ENCODE measurements at regions not wholly inside any gene's neighbourhood (a gene's known extent, or its start where the extent isn't known, plus 50 kb on each side); places are given as distances from the start of the nearest gene placed in this dataset.

GRCh38 chr19:29098863-29099481 lies 114.0 kb downstream of the UQCRFS1 start:
- no TSS peak for BruUV-seq (replicated peaks)
- CTCF ChIA-PET, result interaction anchor here (1.4 kb wide), 1 partner anchor 162 kb away, joined by 4 read pairs; no protein-coding TSS in a partner anchor

GRCh38 chr19:29098091-29098490 lies 114.9 kb downstream of the UQCRFS1 start:
- TF ChIP-seq CTCF (IDR thresholded peaks at IDR 0.05; ENCODE audit: unreplicated experiment), result no peak
- no peak for DNase-seq (ENCODE audit: unreplicated experiment)
- no TSS peak for BruUV-seq (replicated peaks)
- H3K36me3 Mint-ChIP-seq (ENCODE audit: insufficient read depth, unreplicated experiment), result no peaks in the 10 kb centered on the region
- H3K27me3 Mint-ChIP-seq (ENCODE audit: insufficient read depth, unreplicated experiment), result no peaks in the 10 kb centered on the region
- no peak overlapping the region for H3K27ac Mint-ChIP-seq (ENCODE audit: low read depth, unreplicated experiment)
- CTCF ChIA-PET, result no interaction called here
- H3K4me1 Mint-ChIP-seq (ENCODE audit: insufficient read depth, unreplicated experiment), result no peaks in the 10 kb centered on the region
- POLR2A ChIA-PET, result no interaction called here
- H3K9me3 Mint-ChIP-seq (ENCODE audit: unreplicated experiment), result peaks cover 13% of the 10 kb centered on the region
- H3K4me3 Mint-ChIP-seq (ENCODE audit: unreplicated experiment), result no peak overlapping the region
- intact Hi-C loops (cut with micrococcal nuclease), result no loop called here

More at GRCh38 chr19:29098863-29099481, 114.0 kb downstream of the UQCRFS1 start:
- Mint-ChIP-seq H3K4me1 (ENCODE audit: insufficient read depth, unreplicated experiment) (no peaks in the 10 kb centered on the region), H3K27me3 (ENCODE audit: insufficient read depth, unreplicated experiment) (no peaks in the 10 kb centered on the region), H3K9me3 (ENCODE audit: unreplicated experiment) (peaks cover 13% of the 10 kb centered on the region), H3K36me3 (ENCODE audit: insufficient read depth, unreplicated experiment) (peaks cover 1% of the 10 kb centered on the region), H3K27ac (ENCODE audit: low read depth, unreplicated experiment) (no peak overlapping the region), H3K4me3 (ENCODE audit: unreplicated experiment) (peak overlapping the region; percentile 40)
- DNase-seq (ENCODE audit: unreplicated experiment), result peak; percentile 13
- POLR2A ChIA-PET, result no interaction called here
- intact Hi-C loops (cut with micrococcal nuclease), result no loop called here
- no peak for TF ChIP-seq CTCF (IDR thresholded peaks at IDR 0.05; ENCODE audit: unreplicated experiment)

GRCh38 chr19:29096896-29097295 lies 116.1 kb downstream of the UQCRFS1 start:
- no peaks in the 10 kb centered on the region for H3K36me3 Mint-ChIP-seq (ENCODE audit: insufficient read depth, unreplicated experiment)
- BruUV-seq (replicated peaks), result no TSS peak
- intact Hi-C loops (cut with micrococcal nuclease), result no loop called here
- TF ChIP-seq CTCF (IDR thresholded peaks at IDR 0.05; ENCODE audit: unreplicated experiment), result no peak
- H3K4me1 Mint-ChIP-seq (ENCODE audit: insufficient read depth, unreplicated experiment), result no peaks in the 10 kb centered on the region
- POLR2A ChIA-PET, result no interaction called here
- H3K27ac Mint-ChIP-seq (ENCODE audit: low read depth, unreplicated experiment), result no peak overlapping the region
- H3K4me3 Mint-ChIP-seq (ENCODE audit: unreplicated experiment), result no peak overlapping the region
- H3K27me3 Mint-ChIP-seq (ENCODE audit: insufficient read depth, unreplicated experiment), result no peaks in the 10 kb centered on the region
- CTCF ChIA-PET, result no interaction called here
- DNase-seq (ENCODE audit: unreplicated experiment), result no peak
- H3K9me3 Mint-ChIP-seq (ENCODE audit: unreplicated experiment), result peaks cover 6% of the 10 kb centered on the region

- no peaks in the 10 kb centered on the region for H3K4me1 Mint-ChIP-seq (ENCODE audit: insufficient read depth, unreplicated experiment)
Observed at GRCh38 chr19:29093553-29093908, 119.4 kb downstream of the UQCRFS1 start.

More at GRCh38 chr19:29093553-29093908, 119.4 kb downstream of the UQCRFS1 start:
- Mint-ChIP-seq H3K9me3 (ENCODE audit: unreplicated experiment) (peaks cover 6% of the 10 kb centered on the region), H3K4me3 (ENCODE audit: unreplicated experiment) (no peak overlapping the region), H3K36me3 (ENCODE audit: insufficient read depth, unreplicated experiment) (no peaks in the 10 kb centered on the region), H3K27ac (ENCODE audit: low read depth, unreplicated experiment) (no peak overlapping the region), H3K27me3 (ENCODE audit: insufficient read depth, unreplicated experiment) (no peaks in the 10 kb centered on the region)
- ChIA-PET POLR2A (no interaction called here), CTCF (no interaction called here)
- no peak for DNase-seq (ENCODE audit: unreplicated experiment)
- TF ChIP-seq CTCF (IDR thresholded peaks at IDR 0.05; ENCODE audit: unreplicated experiment), result no peak
- BruUV-seq (replicated peaks), result no TSS peak
- intact Hi-C loops (cut with micrococcal nuclease), result no loop called here
